NT2/D1 (cell line): ENCODE measurements at regions not wholly inside any gene's neighbourhood (a gene's known extent, or its start where the extent isn't known, plus 50 kb on each side); places are given as distances from the start of the nearest gene placed in this dataset.

Experiments
- YY1 ChIP-seq: IDR thresholded peaks from 2 replicates; pipeline ENCODE4 v1.6.1; 2011; ENCODE audit not compliant: insufficient read length, insufficient read depth
- ZNF274 ChIP-seq: IDR thresholded peaks from 2 replicates; pipeline ENCODE4 v1.6.1; 2011; ENCODE audit warnings: mild to moderate bottlenecking, low read depth, low read length

DNA sequence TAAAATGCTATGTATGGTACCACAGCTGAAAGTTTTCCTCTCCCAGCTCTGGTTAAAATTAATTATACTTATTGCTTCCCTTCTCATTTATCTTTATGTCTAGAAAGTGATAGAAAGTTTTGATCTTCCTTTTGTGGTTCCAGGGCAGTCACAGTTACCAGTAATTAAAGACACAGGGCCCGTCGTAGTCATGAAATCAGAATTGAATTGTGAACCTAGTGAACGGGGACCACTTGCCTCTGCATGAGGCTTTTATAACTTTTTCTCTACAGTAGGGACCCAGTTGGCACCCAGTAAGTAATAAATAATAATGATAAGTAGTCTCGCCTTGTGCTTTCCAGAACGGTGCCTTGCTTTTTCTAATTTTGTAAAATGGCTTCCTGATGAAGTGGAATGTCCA, 231.7 kb upstream of the SATB1 start:
- TF ChIP-seq YY1, result no peak
- no peak for TF ChIP-seq ZNF274
